C4-2B (cell line): ENCODE measurements at regions not wholly inside any gene's neighbourhood (a gene's known extent, or its start where the extent isn't known, plus 50 kb on each side); places are given as distances from the start of the nearest gene placed in this dataset.

Experiments
- ZFX ChIP-seq: fragments of 450-650 bp; IDR thresholded peaks from 2 replicates; pipeline ENCODE4 v1.6.1; 2017
- TF ChIP-seq, protein P1 (sequence below): fragments of 450-650 bp; conservative IDR thresholded peaks from 2 replicates; pipeline ENCODE4 v1.5.1; 2017; ENCODE audit warnings: mild to moderate bottlenecking

DNA sequence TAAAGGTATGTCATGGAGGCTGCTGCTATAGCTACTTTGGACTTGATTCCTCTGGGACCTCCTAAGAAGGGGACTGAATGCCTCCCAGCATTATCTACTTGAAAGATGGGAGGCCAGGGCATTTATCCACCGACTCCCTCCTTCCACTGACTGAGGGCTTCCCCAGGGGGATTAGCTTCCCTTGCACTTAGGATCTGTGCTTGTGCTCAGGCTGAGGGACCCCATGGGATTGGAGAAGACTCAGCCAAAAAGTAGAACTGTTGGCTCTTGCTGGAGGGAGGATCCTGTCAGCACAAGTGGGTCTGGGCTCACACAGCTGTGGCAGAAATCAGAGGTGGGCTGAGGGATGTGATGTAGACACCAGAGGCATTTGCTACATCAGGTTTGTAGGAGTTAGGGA lies 81.5 kb upstream of the SYPL1 start:
- TF ChIP-seq, protein P1, sequence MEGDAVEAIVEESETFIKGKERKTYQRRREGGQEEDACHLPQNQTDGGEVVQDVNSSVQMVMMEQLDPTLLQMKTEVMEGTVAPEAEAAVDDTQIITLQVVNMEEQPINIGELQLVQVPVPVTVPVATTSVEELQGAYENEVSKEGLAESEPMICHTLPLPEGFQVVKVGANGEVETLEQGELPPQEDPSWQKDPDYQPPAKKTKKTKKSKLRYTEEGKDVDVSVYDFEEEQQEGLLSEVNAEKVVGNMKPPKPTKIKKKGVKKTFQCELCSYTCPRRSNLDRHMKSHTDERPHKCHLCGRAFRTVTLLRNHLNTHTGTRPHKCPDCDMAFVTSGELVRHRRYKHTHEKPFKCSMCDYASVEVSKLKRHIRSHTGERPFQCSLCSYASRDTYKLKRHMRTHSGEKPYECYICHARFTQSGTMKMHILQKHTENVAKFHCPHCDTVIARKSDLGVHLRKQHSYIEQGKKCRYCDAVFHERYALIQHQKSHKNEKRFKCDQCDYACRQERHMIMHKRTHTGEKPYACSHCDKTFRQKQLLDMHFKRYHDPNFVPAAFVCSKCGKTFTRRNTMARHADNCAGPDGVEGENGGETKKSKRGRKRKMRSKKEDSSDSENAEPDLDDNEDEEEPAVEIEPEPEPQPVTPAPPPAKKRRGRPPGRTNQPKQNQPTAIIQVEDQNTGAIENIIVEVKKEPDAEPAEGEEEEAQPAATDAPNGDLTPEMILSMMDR: no peak
- no peak for TF ChIP-seq ZFX
